Omental fat pad (tissue), 3 donors: ENCODE measurements at regions not wholly inside any gene's neighbourhood (a gene's known extent, or its start where the extent isn't known, plus 50 kb on each side); places are given as distances from the start of the nearest gene placed in this dataset.

ENCODE experiments used
- ATAC-seq: fragments of 150-250 bp; one replicate; pipeline ENCODE4 v1.9.1; 2016; ENCODE audit warnings: mild to moderate bottlenecking, moderate library complexity; ENCODE audit not compliant: low FRiP score
- DNase-seq: peaks from one replicate; pipeline ENCODE4 v3.0.0-alpha.2; 2019; ENCODE audit warnings: low spot score
- CTCF ChIP-seq, 3 donors: fragments of 450-650 bp; IDR thresholded peaks; one replicate each; pipeline ENCODE4 v1.5.1; 2016 to 2017; ENCODE audit warnings: antibody characterized with exemption in 3 of 3, mild to moderate bottlenecking in 3 of 3, moderate library complexity in 2 of 3

DNA sequence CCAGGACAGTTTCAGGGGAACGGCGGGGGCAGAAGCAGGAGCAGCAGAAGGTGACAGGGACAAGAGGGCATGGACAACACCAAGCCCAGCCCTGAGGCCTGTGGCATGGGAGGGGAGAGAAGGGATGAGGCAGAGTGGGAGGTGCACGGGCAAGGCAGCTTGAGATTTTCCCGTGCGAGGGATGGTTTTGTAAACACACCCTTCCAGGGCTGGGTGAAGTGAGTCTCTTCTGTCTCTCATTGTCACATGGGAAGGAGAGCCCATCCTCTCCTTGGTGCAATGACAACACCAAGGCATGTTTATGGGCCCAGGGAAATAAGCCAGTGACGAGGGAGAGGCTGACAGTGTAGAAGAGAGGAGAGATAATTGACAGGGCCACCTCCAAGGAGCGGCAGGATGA, 69.6 kb upstream of the RIOK3 start:
- no peak for DNase-seq

DNA sequence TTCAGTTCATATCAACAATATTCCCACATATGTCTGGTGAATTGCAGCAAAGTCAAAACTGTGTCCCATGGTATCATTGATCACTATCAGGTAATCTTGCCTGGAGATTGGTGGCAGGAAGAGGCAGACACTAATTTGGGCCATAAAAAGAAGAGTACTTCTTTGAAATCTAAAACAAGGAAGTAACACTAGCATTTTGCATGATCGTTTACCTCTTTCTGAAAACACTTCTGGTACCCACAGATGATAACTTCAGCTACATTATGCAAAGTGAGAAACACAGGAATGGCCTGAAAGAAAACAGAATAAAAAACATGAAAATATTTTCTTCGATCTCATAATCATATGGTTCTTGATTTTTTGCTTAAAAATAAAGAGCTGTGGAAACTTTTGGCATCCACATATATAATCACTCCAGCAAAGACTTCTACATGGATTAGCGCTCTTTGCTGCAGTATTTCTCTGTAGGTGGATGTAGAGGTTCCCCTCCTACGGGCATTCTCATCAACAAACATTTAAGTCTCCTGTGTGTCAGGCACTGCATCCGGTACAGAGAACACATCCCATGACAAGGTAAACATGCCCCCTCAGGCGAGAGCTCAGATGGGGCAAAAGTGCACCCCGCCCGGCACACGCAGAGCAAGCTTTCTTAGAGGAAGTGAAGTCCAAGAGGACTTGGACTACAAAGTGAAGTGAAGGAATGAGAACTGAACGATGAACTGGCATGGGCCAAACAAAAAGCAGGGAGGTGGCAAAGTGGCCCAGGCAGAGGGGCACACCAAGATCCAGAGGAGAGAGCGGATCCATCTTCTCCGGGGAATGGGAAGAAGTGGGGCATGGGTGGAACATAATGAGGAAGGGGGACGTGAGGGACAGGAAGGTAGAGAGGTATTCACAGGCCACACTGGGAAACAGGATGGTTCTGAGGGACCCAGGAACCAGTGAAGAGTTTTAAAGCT, 68.0 kb upstream of the RIOK3 start:
- ATAC-seq (no peak), DNase-seq (no peak)
- TF ChIP-seq CTCF (IDR thresholded peaks at IDR 0.05) = no peak

More for the DNA sequence above, 69.6 kb upstream of the RIOK3 start:
- TF ChIP-seq CTCF (IDR thresholded peaks at IDR 0.05) = no peak
- no peak for ATAC-seq

- ATAC-seq = no peak
- TF ChIP-seq CTCF (IDR thresholded peaks at IDR 0.05) = no peak
- no peak for DNase-seq
These were observed 66.8 kb upstream of the RIOK3 start for GRCh38 chr18:23386317-23386716.

DNA sequence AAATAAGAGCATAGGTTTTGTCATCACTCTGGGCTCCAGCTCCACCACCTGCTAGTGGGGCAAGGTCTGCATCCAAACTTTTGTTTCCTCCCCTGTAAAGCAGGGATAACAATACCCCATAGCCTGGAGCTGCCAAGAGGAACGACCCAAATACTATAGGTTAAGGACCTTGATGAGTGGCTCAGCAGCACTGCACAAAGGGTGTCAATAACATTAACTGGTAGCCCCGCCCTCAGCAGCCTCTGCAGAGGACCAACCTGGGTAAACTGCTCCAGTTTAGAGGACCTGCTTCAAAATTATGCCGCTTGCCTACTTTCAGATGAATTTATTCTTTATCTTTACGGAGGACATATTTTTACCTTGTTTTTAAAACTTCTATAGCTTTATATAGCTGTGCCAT, 65.8 kb upstream of the RIOK3 start:
- ATAC-seq (no peak), DNase-seq (no peak)
- no peak for TF ChIP-seq CTCF (IDR thresholded peaks at IDR 0.05)

- no peak for TF ChIP-seq CTCF (IDR thresholded peaks at IDR 0.05)
- ATAC-seq = no peak
- no peak for DNase-seq
These were observed 64.7 kb upstream of the RIOK3 start for GRCh38 chr18:23388357-23388756.

- DNase-seq (no peak), ATAC-seq (no peak)
- TF ChIP-seq CTCF (IDR thresholded peaks at IDR 0.05) = no peak
These were observed 61.9 kb upstream of the RIOK3 start for GRCh38 chr18:23391156-23391555.

- DNase-seq (no peak), ATAC-seq (no peak)
- no peak for TF ChIP-seq CTCF (IDR thresholded peaks at IDR 0.05)
These were observed 55.2 kb upstream of the RIOK3 start for GRCh38 chr18:23397907-23398306.
